Fibroblast of pulmonary artery (primary cell): ENCODE measurements at regions not wholly inside any gene's neighbourhood (a gene's known extent, or its start where the extent isn't known, plus 50 kb on each side); places are given as distances from the start of the nearest gene placed in this dataset.
"Not testable (repeated sequence)": the region's sequence is repeated elsewhere in the genome, so short reads cannot be mapped to it uniquely, and the experiment has no call there.

Experiments used
- DNase-seq: peaks from one replicate; pipeline ENCODE4 v3.0.0-alpha.2; 2010; ENCODE audit warnings: low read depth
- H3K4me3 ChIP-seq: replicated peaks from 2 replicates; pipeline ENCODE4 v1.5.1; 2011; ENCODE audit warnings: low read depth, mild to moderate bottlenecking, control low read depth, low read length, moderate library complexity
- TF ChIP-seq, protein P1 (sequence below): IDR thresholded peaks from 2 replicates; pipeline ENCODE4 v1.5.1; 2011; ENCODE audit warnings: mild to moderate bottlenecking, control low read depth, low read length, inconsistent platforms; ENCODE audit errors: missing control alignments

DNA sequence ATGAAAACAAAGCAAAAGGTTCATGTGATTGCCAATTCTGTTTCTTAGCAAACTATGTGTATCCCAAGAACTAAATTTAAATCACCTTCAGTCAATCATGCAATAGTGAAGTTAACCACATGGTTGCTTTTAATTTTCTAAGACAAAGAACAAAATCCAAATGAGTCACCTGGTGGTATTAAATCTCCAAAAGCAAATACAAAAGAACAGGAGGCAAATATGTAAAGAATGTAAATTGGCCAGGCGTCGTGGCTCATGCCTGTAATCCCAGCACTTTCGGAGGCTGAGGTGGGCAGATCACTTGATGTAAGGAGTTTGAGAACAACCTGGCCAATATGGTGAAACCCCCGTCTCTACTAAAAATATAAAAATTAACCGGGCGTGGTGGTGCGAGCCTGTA is 54.2 kb upstream of the PIK3R4 start:
- no peak overlapping the region for H3K4me3 ChIP-seq
- DNase-seq: no peak
- TF ChIP-seq, protein P1, sequence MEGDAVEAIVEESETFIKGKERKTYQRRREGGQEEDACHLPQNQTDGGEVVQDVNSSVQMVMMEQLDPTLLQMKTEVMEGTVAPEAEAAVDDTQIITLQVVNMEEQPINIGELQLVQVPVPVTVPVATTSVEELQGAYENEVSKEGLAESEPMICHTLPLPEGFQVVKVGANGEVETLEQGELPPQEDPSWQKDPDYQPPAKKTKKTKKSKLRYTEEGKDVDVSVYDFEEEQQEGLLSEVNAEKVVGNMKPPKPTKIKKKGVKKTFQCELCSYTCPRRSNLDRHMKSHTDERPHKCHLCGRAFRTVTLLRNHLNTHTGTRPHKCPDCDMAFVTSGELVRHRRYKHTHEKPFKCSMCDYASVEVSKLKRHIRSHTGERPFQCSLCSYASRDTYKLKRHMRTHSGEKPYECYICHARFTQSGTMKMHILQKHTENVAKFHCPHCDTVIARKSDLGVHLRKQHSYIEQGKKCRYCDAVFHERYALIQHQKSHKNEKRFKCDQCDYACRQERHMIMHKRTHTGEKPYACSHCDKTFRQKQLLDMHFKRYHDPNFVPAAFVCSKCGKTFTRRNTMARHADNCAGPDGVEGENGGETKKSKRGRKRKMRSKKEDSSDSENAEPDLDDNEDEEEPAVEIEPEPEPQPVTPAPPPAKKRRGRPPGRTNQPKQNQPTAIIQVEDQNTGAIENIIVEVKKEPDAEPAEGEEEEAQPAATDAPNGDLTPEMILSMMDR: no peak

DNA sequence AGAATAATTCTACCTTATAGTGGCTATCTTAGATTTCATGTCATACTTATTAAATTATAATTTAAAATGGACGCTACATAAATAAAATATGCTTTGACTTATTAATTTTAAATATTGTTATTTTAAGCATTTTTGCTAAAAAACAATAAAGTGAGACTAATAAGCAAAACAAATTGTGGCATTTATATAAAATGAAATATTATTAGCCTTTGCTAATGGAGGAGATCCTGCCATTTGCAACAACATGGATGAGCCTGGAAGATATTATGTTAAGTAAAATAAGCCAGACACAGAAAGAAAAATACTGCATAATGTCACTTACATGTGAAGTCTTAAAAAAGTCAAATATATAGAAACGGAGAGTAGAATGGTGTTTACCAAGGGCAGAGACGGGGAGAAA is 54.8 kb upstream of the PIK3R4 start:
- TF ChIP-seq, protein P1: no peak
- no peak overlapping the region for H3K4me3 ChIP-seq
- no peak for DNase-seq

DNA sequence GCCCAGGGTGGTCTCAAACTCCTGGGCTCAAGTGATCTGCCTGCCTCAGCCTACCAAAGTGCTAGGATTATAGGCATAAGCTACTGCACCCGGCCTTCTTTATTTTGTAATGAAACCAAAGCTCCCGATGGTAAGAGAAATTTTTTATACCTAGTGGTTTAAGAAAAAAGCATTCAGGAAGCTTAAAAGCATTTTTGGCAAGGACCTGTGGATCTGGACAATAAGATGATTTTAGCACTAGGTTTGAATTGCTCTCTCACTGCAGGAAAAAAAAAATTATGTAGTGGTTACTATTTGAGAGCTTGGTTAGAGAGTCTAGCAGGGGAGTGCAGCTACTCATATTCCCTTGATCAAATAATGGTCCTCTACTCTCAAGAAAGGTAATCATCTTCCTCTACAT is 64.9 kb upstream of the PIK3R4 start:
- H3K4me3 ChIP-seq: no peak overlapping the region
- TF ChIP-seq, protein P1: no peak

DNA sequence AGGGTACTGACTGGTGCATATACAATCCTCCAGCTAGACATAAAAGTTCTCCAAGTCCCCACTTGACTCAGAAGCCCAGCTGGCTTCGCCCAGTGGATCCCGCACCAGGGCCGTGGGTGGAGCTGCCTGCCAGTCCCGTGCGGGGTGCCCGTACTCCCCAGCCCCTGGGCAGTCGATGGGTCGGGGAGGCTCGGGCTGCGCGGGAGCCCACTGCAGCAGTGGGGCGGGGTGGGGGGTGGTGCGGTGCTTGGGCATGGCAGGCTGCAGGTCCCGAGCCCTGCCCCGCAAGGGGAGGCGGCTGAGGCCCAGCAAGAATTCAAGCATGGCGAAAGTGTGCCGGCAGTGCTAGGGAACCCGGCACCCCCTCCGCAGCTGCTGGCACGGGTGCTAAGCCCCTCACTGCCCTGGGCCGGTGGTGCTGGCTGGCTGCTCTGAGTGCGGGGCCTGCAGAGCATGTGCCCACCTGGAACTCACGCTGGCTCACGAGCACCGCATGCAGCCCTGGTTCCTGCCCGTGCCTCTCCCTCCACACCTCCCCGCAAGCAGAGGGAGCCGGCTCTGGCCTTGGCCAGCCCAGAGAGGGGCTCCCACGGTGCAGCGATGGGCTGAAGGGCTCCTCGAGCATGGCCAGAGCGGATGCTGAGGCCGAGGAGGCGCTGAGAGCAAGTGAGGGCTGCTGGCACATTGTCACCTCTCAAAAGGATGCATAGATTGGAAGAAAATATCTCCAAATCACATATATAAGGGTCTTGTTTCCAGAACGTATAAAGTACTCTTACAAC is 68.3 kb upstream of the PIK3R4 start:
- TF ChIP-seq, protein P1: no peak
- DNase-seq: no peak
- H3K4me3 ChIP-seq: no peak overlapping the region

More for the DNA sequence above, 64.9 kb upstream of the PIK3R4 start:
- no peak for DNase-seq

DNA sequence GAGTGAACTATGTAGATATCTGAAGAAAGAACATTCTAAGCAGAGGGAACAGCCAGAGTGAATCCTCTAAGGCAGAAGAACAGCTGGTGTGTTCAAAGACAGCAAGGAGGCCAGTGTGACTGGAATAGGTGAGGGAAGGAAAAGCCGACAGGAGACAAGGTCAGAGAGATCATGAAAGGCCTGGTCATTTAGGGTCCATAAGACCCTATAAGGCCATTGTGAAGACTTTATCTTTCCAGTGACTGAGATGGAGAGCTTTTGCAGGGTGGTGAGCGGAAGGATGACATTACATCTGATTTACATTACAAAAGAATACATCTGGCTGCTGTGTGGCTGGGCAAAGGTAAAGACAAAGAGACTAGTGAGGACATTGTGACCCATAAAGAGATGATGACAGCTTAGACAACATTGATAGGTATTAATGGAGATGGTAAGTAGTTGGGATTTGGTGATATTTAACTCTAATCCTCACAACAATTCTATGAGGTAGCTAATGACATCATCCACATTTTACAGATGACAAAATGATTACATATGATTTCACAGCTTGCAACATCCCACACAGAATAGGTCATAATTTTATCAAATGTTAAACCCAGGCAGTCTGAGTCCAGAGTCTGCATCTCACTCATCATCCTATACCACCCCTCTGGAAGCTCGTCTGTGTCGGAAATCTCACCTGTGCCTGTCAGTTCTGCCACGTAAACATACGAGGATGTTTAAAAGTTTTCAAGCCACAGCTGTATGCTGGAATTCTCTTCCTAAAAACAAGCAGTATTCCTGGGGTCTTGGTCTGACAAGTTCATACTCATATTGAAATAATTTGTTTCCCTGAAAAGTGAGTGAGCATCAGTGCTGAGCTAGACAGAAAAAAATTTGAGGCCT is 70.2 kb upstream of the PIK3R4 start:
- TF ChIP-seq, protein P1: no peak
- DNase-seq: no peak
- no peak overlapping the region for H3K4me3 ChIP-seq

DNA sequence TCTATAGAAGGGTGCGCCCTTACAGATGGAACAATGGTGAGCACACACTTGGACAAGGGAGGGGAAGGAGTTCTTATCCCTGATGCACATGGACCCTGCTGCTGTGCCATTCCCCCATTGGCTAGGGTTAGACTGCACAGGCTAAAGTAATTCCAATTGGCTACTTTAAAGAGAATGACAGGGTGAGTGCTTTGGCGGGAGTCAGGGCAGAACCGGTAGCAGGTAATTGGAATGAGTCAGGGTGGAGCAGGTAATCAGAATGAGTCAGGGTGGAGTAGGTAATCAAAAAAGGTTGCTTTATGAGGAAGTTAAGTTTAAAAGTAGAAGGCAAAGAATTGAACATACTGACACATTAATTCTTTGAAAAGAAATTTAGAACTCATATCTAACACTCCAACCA is 71.4 kb upstream of the PIK3R4 start:
- H3K4me3 ChIP-seq, DNase-seq: not testable (repeated sequence)

DNA sequence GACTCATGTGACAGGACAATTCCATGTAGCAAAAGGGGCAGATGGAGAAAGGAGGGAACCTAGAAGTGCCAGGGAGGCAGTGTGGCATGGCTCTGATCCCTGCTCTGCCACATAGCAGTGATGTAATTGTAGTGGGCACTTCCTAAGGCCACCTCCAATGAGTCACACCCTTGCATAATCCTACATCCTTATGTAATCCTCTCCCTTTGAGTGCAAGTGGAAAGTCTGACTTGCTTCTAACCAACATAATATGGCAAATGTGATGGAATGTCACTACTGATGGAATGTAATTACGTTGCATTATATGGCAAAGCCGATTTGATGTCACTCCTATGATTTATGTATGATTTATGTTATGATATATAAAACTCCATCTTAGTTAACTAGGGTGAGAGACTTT is 72.9 kb upstream of the ATP2C1 start:
- peak; percentile 78 for DNase-seq
- TF ChIP-seq, protein P1: no peak

More for the DNA sequence above, 72.9 kb upstream of the ATP2C1 start:
- H3K4me3 ChIP-seq: no peak overlapping the region
